Fibroblast of lung (primary cell): ENCODE measurements at regions not wholly inside any gene's neighbourhood (a gene's known extent, or its start where the extent isn't known, plus 50 kb on each side); places are given as distances from the start of the nearest gene placed in this dataset.

Experiments used
- CTCF ChIP-seq, 2 donors: IDR thresholded peaks in 1 of 2; conservative IDR thresholded peaks in 1 of 2; 1 replicate in 1 of 2; 2 replicates in 1 of 2; pipeline ENCODE4 v1.5.1; 2011 to 2012; ENCODE audit warnings: low read length in 2 of 2, control low read depth in 1 of 2, inconsistent platforms in 1 of 2, low read depth in 1 of 2, mild to moderate bottlenecking in 1 of 2
- EZH2 ChIP-seq: IDR thresholded peaks from 2 replicates; pipeline ENCODE4 v1.5.1; 2012; ENCODE audit warnings: low read length, control low read depth, mild to moderate bottlenecking; ENCODE audit errors: missing control alignments

GRCh38 chr10:24790599-24790998 is 66.9 kb upstream of the ARHGAP21 start:
- no peak for TF ChIP-seq CTCF (conservative IDR thresholded peaks at IDR 0.05 in 1 of 2, IDR thresholded peaks at IDR 0.05 in 1 of 2; ENCODE audit: low read depth in 1 of 2, low read length in 2 of 2)
- no peak for TF ChIP-seq EZH2
